Stimulated activated CD4-positive, alpha-beta T cell treated with anti-CD3 and anti-CD28 coated beads, TNF-alpha, amount 100 ng/mL, for 4 hours (primary cell): ENCODE measurements at regions not wholly inside any gene's neighbourhood (a gene's known extent, or its start where the extent isn't known, plus 50 kb on each side); places are given as distances from the start of the nearest gene placed in this dataset.

Experiments used
- DNase-seq, 3 experiments: peaks; one replicate each; pipeline ENCODE4 v3.0.0-alpha.2; 2020; ENCODE audit warnings: low read depth in 3 of 3

DNA sequence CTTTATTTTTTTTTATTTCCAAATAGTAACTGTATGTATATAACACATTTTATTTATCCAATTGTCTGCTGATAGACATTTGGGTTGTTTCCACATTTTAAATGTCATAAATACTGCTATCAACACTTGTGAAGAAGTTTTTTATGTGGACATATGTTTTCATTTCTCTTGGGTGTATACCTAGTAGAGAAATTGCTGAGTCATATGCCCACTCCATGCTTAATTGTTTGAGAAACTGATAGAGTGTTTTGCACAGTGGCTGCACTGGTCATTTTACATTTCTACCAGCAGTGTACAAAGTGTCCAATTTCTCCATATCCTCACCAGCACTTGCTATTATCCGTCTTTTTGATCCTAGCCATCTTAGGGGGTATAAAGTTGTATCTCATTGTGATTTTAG, 567.8 kb downstream of the GBA3 start:
- no peak for DNase-seq

DNA sequence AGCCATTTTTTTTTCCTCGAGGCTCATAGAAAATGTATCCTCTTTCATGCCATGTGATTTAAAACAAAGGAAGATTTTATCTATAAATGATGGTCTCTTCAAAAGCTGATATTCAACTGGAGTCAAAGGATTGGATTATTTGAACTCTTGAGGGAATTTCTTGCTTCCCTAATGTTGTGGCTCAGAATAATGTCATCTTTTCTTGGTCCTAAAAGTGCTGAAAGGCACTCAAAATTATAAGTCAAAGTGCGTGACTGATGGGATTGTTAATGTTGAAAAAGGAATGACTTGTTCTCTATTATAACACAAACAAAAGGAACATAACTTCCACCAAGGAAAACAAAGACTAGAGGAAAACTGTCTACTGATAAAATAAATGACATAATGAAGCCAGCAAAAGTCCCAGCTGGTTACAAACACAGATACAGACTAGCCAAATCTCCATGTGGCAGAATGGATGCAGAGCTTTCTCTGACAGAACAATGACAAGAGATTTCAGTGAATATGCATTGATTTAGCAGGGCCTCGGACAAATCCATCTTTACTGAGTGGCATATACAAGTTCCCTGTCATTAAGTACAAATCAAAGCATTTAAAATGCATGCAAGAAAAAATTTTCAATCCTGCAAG, 552.6 kb downstream of the GBA3 start:
- no peak for DNase-seq

DNA sequence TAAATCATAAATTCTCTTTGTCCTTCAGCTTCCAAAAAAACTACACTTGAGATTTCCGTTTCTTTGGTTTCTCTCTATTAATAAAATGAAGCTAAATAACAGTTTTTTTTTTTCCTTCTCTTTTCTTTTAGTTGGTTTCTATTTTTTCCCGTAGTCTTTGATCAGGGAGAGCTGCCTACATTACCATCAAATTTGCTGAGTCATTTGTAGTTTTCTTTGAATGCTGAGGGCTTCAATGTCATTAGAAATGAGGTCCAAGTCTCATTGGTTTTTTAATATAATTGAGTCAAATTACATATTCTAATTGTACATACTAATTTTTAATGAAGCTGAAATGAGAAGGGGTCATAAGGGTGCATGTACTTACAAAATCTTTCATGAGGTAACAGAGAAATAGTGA, 550.2 kb downstream of the GBA3 start:
- DNase-seq = no peak

DNA sequence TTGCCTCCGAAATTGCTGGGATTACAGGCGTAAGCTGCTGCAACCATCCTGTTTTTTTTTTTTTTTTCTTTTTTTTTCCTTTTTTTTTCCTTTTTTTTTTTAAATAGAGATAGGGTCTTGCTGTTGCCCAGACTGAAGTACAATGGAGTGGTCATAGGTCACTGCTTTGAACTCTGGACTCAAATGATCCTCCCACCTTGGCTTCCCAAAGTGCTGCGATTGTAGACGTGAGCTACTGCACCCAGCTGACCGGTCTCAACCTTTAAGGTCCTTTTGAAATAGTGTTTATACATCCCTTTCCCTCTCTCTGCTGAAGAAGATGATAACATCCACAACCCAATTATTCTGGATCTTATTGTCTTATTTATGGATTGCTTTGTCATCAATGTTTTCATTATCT, 548.7 kb downstream of the GBA3 start:
- no peak for DNase-seq

- no peak for DNase-seq
Observed at GRCh38 chr4:23238848-23239247, 546.1 kb downstream of the GBA3 start.

- no peak for DNase-seq
Observed at GRCh38 chr4:23237771-23238170, 545.0 kb downstream of the GBA3 start.

DNA sequence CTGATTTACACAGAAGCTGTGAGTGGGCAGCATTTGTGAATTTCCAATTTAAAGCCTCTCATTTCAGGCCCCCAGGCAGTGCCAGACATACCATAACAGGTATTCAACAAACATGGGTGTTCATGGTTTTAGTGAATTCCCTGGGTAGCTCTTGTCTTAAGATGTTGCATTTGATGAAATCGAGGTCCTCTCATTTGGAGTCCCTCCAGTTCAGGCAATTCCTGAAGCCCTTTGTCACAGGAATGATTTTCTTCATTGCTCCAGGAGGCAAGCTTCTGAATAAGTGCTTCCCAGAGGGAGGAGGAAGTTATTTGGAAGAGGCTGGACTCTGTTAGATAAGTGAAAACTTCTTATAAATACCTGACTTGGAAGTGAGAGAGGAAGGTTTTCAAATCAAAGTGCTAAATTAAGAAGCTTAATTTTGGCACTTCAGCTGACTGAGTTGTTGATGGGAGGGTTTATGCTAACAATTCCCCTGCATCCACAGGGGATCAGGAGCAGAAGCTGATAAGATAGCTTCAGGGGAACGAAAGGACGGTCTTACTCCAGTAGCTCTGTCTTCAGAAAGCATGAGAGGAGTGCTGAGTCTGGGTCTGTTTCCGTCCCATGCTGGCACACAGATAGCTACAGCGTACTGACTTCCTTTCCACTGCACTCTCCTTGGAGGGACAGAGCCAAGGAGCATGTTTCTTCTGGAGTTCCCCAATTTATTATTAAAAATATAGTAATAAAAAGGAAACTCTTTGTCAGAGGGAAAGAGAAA, 543.1 kb downstream of the GBA3 start:
- no peak for DNase-seq

DNA sequence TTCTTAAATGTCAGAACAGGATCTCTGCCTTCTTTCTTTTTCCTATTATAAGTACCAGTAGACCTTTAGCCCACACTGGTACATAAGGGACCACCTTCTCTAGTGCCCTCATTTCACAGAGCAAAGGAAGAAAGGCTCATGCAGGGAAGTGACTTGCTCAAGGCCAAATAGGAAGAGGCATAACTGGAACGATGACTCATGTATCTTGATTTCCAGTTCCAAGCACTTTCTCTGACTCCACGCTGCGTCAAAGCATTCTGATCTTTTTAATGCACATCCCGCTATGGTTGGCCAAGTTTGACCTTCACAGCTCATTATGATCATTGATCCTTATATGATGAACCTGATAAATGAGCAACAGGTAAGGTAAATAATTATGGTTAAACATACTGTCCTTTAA, 542.0 kb downstream of the GBA3 start:
- DNase-seq = no peak

DNA sequence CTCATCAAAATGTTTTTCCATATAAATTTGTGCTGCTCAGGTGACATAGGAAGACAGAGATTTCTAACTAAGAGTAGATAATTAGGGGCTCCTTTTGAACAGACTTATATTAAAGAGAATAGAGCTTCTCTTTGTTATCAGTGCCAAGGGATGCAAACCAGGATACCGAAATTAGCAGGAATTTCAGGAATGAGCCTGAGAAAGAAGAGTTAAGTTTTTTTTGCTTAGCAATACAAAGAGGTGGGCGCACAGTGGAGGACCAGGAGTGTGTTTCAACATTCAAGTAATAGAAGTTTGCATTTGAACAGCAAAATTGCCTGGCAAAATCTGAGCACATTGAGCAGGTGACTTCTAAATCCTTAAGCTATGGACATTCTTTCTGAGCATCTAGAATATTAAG, 541.3 kb downstream of the GBA3 start:
- no peak for DNase-seq

DNA sequence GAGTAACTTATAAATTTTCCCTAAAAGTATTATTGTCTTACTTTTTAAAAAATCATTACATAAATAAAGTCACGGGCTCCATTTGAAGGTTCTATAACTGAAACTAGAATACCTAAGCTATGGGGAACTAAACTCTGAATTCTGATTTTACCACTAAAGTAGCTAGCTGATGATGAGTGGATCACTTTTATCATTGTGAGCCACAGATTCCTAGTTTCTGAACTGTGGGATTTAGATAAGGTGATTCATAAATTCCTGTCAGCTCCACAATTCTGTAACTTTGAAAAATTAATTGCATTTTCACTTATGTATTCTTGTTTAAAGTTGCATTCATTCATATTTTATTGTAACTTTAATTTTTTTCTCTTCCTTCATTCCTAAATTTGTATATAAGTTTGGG, 540.9 kb downstream of the GBA3 start:
- DNase-seq = no peak

DNA sequence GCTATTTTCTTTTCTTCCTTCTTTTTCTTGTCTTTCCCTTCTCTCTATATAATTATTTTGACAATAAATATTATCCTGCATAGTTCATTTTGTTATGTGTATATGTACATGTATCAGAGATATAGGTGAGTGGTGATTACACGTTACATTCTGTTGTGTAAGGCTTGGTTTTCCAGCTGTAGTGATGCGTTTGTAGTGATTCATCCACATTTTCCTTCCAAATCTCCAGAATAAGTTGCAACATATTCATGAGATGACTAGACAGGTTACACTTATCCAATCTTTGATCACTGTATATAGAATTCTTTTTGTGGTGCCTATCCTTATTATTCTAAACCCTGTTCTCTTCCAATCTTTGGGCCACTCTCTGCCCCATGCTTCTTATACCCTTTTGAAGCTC, 540.2 kb downstream of the GBA3 start:
- no peak for DNase-seq

DNA sequence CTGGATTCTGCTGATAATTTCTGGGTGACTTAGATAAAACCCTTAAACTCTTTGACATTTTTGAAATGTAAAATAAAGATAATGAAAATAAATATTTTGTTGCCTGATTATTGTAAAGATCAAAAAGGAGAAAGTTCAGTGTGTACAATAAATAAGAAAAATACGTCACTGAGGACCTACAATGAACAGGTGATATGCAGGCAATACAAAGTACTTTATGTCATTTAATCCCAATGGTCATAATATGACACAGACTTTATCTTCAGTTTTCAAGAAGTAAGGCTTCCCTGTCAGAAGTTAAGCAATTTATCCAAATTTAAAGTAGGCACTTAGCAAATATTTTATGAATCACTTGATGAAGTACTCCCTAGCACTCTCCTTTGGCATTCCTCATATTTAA, 532.8 kb downstream of the GBA3 start:
- DNase-seq = no peak

- DNase-seq = no peak
Observed at GRCh38 chr4:23224684-23225420, 532.1 kb downstream of the GBA3 start.

DNA sequence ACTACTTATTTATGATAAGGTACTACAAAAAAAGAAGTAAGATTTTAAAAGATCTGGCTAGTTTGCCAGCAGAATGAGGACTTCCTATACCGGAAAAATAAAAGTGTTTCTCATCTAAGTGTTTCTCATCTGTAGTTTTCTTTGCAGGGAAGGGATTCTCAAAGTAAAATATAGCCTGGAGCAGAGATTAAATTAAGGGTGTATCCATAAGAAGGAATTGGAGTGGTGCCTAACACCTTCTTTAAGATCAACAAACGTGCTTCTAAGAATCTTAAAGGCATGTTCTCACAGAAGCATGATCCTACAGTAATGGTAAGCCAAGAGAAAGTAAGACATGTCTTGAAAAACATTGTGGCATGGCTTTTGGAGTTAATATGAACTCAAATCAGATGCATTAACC, 528.2 kb downstream of the GBA3 start:
- DNase-seq = no peak

DNA sequence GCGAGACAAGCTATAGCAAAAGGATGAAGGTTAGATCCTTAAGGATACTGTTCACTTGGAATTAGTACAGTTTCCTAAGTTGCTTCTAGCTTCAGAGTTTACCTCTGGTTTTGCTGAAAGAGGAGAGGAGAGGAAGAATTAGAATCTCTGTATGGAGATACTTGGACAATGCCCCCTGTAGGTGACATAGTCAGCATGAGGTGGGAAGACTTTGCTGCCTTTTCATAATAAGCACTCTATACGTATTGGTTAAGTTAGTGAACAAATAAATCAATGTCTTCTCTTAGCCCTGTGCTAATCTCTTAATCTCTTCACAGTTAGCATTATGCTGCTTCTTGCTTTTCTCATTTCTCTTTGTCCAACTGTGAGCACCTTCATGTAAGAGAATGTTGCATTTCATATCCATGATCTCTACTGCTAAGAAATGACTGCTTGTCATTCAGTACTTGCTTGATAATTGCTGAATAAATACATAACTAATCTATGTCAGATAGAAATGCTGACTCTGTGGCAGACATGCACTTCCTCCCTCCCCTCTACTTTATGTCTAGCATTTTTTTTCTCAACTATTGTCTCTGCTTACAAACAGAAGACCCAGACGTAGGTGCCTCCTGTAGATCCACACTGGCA, 527.2 kb downstream of the GBA3 start:
- no peak for DNase-seq

- DNase-seq = no peak
Observed at GRCh38 chr4:23213198-23213597, 520.5 kb downstream of the GBA3 start.

GRCh38 chr4:23212558-23212957, 519.8 kb downstream of the GBA3 start:
- no peak for DNase-seq

DNA sequence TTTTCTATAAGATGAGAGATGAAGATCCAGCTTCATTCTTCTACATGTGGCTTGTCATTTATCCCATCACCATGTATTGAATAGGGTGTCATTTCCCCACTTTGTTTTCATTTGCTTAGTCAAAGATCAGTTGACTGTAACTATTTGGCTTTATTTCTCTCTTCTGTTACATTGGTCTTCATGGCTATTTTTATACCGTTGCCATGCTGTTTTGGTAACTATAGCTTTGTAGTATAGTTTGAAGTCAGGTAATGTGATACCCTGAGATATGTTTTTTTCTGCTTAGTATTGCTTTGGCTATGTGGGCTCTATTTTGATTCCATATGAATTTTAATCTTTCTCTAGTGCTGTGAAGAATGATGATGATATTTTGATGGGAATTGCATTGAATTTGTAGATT, 514.3 kb downstream of the GBA3 start:
- DNase-seq = no peak

GRCh38 chr4:23202712-23203247, 510.0 kb downstream of the GBA3 start:
- DNase-seq = no peak

- no peak for DNase-seq
Observed at GRCh38 chr4:23194751-23195150, 502.0 kb downstream of the GBA3 start.

DNA sequence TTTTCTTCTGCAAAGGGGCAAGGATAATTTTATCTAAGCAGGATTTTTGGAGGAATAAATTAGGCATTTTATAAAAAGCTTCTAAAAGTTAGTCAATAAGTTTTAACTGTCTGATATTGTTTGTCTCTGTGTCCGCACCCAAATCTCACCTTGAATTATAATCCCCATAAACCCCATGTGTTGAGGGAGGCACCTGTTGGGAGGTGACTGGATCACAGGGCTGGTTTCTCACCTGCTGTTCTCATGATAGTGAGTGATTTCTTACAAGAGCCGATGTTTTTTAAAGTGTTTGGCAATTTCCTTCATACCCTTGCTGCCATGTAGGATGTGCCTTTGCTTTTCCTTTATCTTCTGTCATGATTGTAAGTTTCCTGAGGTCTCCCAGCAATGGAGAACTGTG, 481.4 kb downstream of the GBA3 start:
- DNase-seq = no peak

DNA sequence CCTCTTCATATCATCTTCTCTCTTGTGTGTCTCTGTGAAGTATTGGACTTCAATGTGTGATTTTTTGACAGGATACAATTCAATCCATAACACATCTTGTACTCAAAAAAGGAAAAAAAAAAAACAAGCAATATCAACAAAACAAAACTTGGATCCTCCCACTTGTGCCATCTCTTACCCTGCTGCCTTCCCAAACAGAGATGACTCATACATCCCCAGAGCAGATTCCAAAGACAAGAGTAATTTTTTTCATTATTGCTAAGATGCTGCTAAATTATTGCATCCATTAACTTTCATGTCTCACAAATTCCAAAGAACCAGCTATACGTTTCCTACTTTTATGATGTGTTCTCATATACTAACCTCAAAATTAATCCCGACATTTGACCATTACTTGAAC, 479.2 kb downstream of the GBA3 start:
- DNase-seq = no peak
